Ovary (tissue), 3 donors: ENCODE measurements at regions not wholly inside any gene's neighbourhood (a gene's known extent, or its start where the extent isn't known, plus 50 kb on each side); places are given as distances from the start of the nearest gene placed in this dataset.

Experiments used
- CTCF ChIP-seq, 3 donors: fragments of 450-650 bp in 2 of 3; fragments of 200-600 bp in 1 of 3; IDR thresholded peaks; one replicate each; pipeline versions ENCODE4 v1.5.1 to v1.8.0; 2016 to 2022; ENCODE audit warnings: antibody characterized with exemption in 3 of 3, mild to moderate bottlenecking in 1 of 3
- EP300 ChIP-seq: sonication (generic); formaldehyde crosslinking; IDR thresholded peaks from one replicate; pipeline ENCODE4 v1.6.1; 2017; ENCODE audit warnings: antibody characterized with exemption
- POLR2A ChIP-seq: fragments of 450-650 bp; IDR thresholded peaks from one replicate; pipeline ENCODE4 v1.6.1; 2017; ENCODE audit warnings: antibody characterized with exemption, mild to moderate bottlenecking, moderate library complexity
- donor health status: DM: no; HTN: no; CAD: no.

GRCh38 chr9:106104887-106105286 lies 410.5 kb downstream of the TMEM38B start:
- TF ChIP-seq CTCF (IDR thresholded peaks at IDR 0.05) (no peak), EP300 (no peak), POLR2A (no peak)
